Gastroesophageal sphincter (tissue), 4 donors: ENCODE measurements at regions not wholly inside any gene's neighbourhood (a gene's known extent, or its start where the extent isn't known, plus 50 kb on each side); places are given as distances from the start of the nearest gene placed in this dataset.

Experiments
- ATAC-seq: fragments of 150-250 bp; one replicate; pipeline ENCODE4 v1.9.1; 2016; ENCODE audit warnings: mild to moderate bottlenecking, moderate library complexity
- H3K27ac ChIP-seq, 4 donors: fragments of 200-600 bp; sonication (generic) in 3 of 4; 1 replicate in 3 of 4; 2 replicates in 1 of 4; pipeline ENCODE4 v1.5.1; 2016 to 2019
- H3K27me3 ChIP-seq: fragments of 200-600 bp; sonication (generic); one replicate; pipeline ENCODE4 v1.5.1; 2019
- H3K36me3 ChIP-seq, 2 donors: fragments of 200-600 bp; sonication (generic); one replicate each; pipeline ENCODE4 v1.5.1; 2019; ENCODE audit warnings: control low read depth in 1 of 2
- H3K4me1 ChIP-seq, 3 donors: fragments of 200-600 bp; sonication (generic); 1 replicate in 2 of 3; 2 replicates in 1 of 3; pipeline ENCODE4 v1.5.1; 2016 to 2019; ENCODE audit warnings: control low read depth in 2 of 3
- H3K4me3 ChIP-seq, 2 donors: fragments of 200-600 bp; sonication (generic); one replicate each; pipeline ENCODE4 v1.5.1; 2019; ENCODE audit warnings: mild to moderate bottlenecking in 1 of 2, moderate library complexity in 1 of 2
- H3K9me3 ChIP-seq, 3 donors: fragments of 200-600 bp; sonication (generic); one replicate each; pipeline ENCODE4 v1.5.1; 2017 to 2019; ENCODE audit warnings: control low read depth in 2 of 3
- CTCF ChIP-seq, 4 experiments: fragments of 200-600 bp in 2 of 4; fragments of 450-650 bp in 2 of 4; sonication (generic) in 1 of 4; IDR thresholded peaks; one replicate each; pipeline ENCODE4 v1.5.1; 2017 to 2019; ENCODE audit warnings: antibody characterized with exemption in 4 of 4, mild to moderate bottlenecking in 2 of 4, moderate library complexity in 2 of 4
- EP300 ChIP-seq: sonication (generic); formaldehyde crosslinking; IDR thresholded peaks from one replicate; pipeline ENCODE4 v1.6.1; 2017; ENCODE audit warnings: antibody characterized with exemption, mild to moderate bottlenecking
- POLR2A ChIP-seq, 2 donors: fragments of 450-650 bp; IDR thresholded peaks; one replicate each; pipeline ENCODE4 v1.6.1; 2017; ENCODE audit warnings: antibody characterized with exemption in 2 of 2, mild to moderate bottlenecking in 2 of 2, moderate library complexity in 1 of 2
- POLR2AphosphoS5 ChIP-seq: sonication (generic); formaldehyde crosslinking; IDR thresholded peaks from one replicate; pipeline ENCODE4 v1.6.1; 2017; ENCODE audit warnings: antibody characterized with exemption
- WGBS, 2 donors: methylation state at CpG; one replicate each; pipeline ENCODE4 v1.1.5; 2018; ENCODE audit warnings: low coverage in 1 of 2; 5-methylcytosine and 5-hydroxymethylcytosine counted together

- Histone ChIP-seq H3K4me3 (no peak overlapping the region), H3K4me1 (no peaks in the 10 kb centered on the region), H3K36me3 (no peaks in the 10 kb centered on the region), H3K27me3 (peaks cover 3% of the 10 kb centered on the region), H3K27ac (no peak overlapping the region), H3K9me3 (peaks cover 0 to under 1% (median 0%) of the 10 kb centered on the region in 3 donors)
- WGBS, 2 donors, result 76 to 94% methylated on average over 5 to 6 of the region's 6 CpGs
- TF ChIP-seq CTCF (IDR thresholded peaks at IDR 0.05) (no peak), EP300 (no peak), POLR2AphosphoS5 (no peak), POLR2A (IDR thresholded peaks at IDR 0.05) (no peak)
- ATAC-seq, result no peak
Observed at GRCh38 chr12:125586441-125586840, 521.2 kb downstream of the AACS start.

GRCh38 chr12:125593269-125593668 is 528.0 kb downstream of the AACS start:
- 50 to 57% methylated on average over 1 of the region's 1 CpG for WGBS, 2 donors
- no peak for TF ChIP-seq EP300
- no peak for TF ChIP-seq CTCF (IDR thresholded peaks at IDR 0.05)
- no peak for TF ChIP-seq POLR2A (IDR thresholded peaks at IDR 0.05)
- H3K4me1 ChIP-seq, result no peaks in the 10 kb centered on the region

GRCh38 chr12:125604976-125605375 is 539.7 kb downstream of the AACS start:
- Histone ChIP-seq H3K27me3 (no peaks in the 10 kb centered on the region), H3K4me1 (no peaks in the 10 kb centered on the region), H3K9me3 (no peaks in the 10 kb centered on the region), H3K36me3 (no peaks in the 10 kb centered on the region), H3K4me3 (no peak overlapping the region), H3K27ac (no peak overlapping the region)
- WGBS, 2 donors, result 30 to 57% methylated on average over 4 of the region's 4 CpGs
- no peak for ATAC-seq
- TF ChIP-seq EP300 (no peak), POLR2A (IDR thresholded peaks at IDR 0.05) (no peak), POLR2AphosphoS5 (no peak), CTCF (IDR thresholded peaks at IDR 0.05) (no peak)

More at GRCh38 chr12:125593269-125593668, 528.0 kb downstream of the AACS start:
- no peak for ATAC-seq
- no peak overlapping the region for H3K4me3 ChIP-seq
- H3K27me3 ChIP-seq, result no peaks in the 10 kb centered on the region
- H3K9me3 ChIP-seq, result peaks cover 0 to 17% (median 0%) of the 10 kb centered on the region in 3 donors
- no peak overlapping the region for H3K27ac ChIP-seq
- H3K36me3 ChIP-seq, result no peaks in the 10 kb centered on the region

GRCh38 chr12:125606312-125606711 is 541.1 kb downstream of the AACS start:
- H3K27me3 ChIP-seq, result no peaks in the 10 kb centered on the region
- TF ChIP-seq POLR2A (IDR thresholded peaks at IDR 0.05) (no peak), EP300 (no peak), POLR2AphosphoS5 (no peak), CTCF (IDR thresholded peaks at IDR 0.05) (no peak)
- WGBS, 2 donors, result 81 to 93% methylated on average over 3 to 5 of the region's 5 CpGs

GRCh38 chr12:125610292-125610691 is 545.1 kb downstream of the AACS start:
- Histone ChIP-seq H3K9me3 (no peaks in the 10 kb centered on the region), H3K27ac (no peak overlapping the region), H3K27me3 (no peaks in the 10 kb centered on the region), H3K36me3 (no peaks in the 10 kb centered on the region), H3K4me3 (no peak overlapping the region), H3K4me1 (no peaks in the 10 kb centered on the region)
- 72 to 82% methylated on average over 5 of the region's 5 CpGs for WGBS, 2 donors
- no peak for TF ChIP-seq POLR2A (IDR thresholded peaks at IDR 0.05)
- TF ChIP-seq CTCF (IDR thresholded peaks at IDR 0.05), result no peak
- no peak for TF ChIP-seq POLR2AphosphoS5
- no peak for TF ChIP-seq EP300
- no peak for ATAC-seq

More at GRCh38 chr12:125606312-125606711, 541.1 kb downstream of the AACS start:
- H3K4me3 ChIP-seq, result no peak overlapping the region
- H3K36me3 ChIP-seq, result no peaks in the 10 kb centered on the region
- no peak overlapping the region for H3K27ac ChIP-seq
- H3K4me1 ChIP-seq, result no peaks in the 10 kb centered on the region
- H3K9me3 ChIP-seq, result no peaks in the 10 kb centered on the region
- no peak for ATAC-seq
